HepG2 (cell line): ENCODE measurements at regions not wholly inside any gene's neighbourhood (a gene's known extent, or its start where the extent isn't known, plus 50 kb on each side); places are given as distances from the start of the nearest gene placed in this dataset.

Experiments used
- ATAC-seq: fragments of 200-7000 bp; cut with Tn5 transposase; 3 replicates; pipeline ENCODE4 v1.9.1; 2020; ENCODE audit warnings: mild to moderate bottlenecking, moderate library complexity
- BruUV-seq: library from RNA; stranded (reverse); fragments of 400-500 nt; replicated peaks from 2 replicates; lab custom pipeline; 2021; lab: Mats Ljungman, UMichigan
- CTCF ChIA-PET: fragments of 300-600 bp; formaldehyde crosslinking; extraction: SDS; loops from one replicate; lab custom pipeline; 2021; ENCODE audit warnings: low total read pairs, inconsistent platforms, low intra/inter-chr PET ratio; lab: Yijun Ruan, JAX
- POLR2A ChIA-PET: fragments of 350-600 bp; sonication (Branson Sonifier 250); formaldehyde crosslinking; loops from one replicate; lab custom pipeline; 2020; ENCODE audit warnings: antibody characterized with exemption, inconsistent platforms; lab: Yijun Ruan, JAX
- DNase-seq: peaks from one replicate; pipeline ENCODE4 v3.0.0-alpha.2; 2015; ENCODE audit warnings: low spot score
- FAIRE-seq: peaks from 3 replicates; lab custom pipeline; 2011; peaks lifted over from hg19 to GRCh38; lab: Jason Lieb, UNC
- H2AFZ ChIP-seq: one replicate; pipeline ENCODE4 v1.6.1; 2011; ENCODE audit warnings: low read length, inconsistent platforms
- H3K27ac ChIP-seq: fragments of 300-600 bp; 3 replicates; pipeline ENCODE4 v1.8.0; 2011; ENCODE audit warnings: mixed run types, mild to moderate bottlenecking, mixed read lengths, low read length, inconsistent platforms; ENCODE audit not compliant: insufficient read depth; ENCODE audit errors: extremely low read length
- H3K27me3 ChIP-seq, 2 experiments: fragments of 200-600 bp in 1 of 2; 2 replicates in 1 of 2; 3 replicates in 1 of 2; pipeline versions ENCODE4 v1.6.0 to v1.8.0; 2011; ENCODE audit warnings: low read length in 2 of 2, mild to moderate bottlenecking in 2 of 2, moderate library complexity in 2 of 2, inconsistent platforms in 1 of 2; ENCODE audit not compliant: insufficient read depth in 2 of 2, control insufficient read depth in 1 of 2
- H3K36me3 ChIP-seq, 2 experiments: fragments of 200-600 bp in 1 of 2; replicated peaks in 1 of 2; 2 replicates in 1 of 2; 3 replicates in 1 of 2; pipeline versions ENCODE4 v1.5.1 to v1.8.0; 2011; ENCODE audit warnings: low read length in 2 of 2, inconsistent platforms in 1 of 2; ENCODE audit not compliant: insufficient read depth in 2 of 2, control insufficient read depth in 1 of 2
- H3K4me1 ChIP-seq: 2 replicates; pipeline ENCODE4 v1.5.1; 2012; ENCODE audit warnings: low read length, inconsistent platforms; ENCODE audit not compliant: insufficient read depth
- H3K4me2 ChIP-seq: 2 replicates; pipeline ENCODE4 v1.6.0; 2011; ENCODE audit warnings: low read depth, low read length, inconsistent platforms
- H3K4me3 ChIP-seq, 3 experiments: fragments of 200-600 bp in 1 of 3; sonication (generic), shearing (Covaris generic) in 1 of 3; replicated peaks in 1 of 3; 2 replicates each; pipeline ENCODE4 v1.5.1; 2011 to 2016; ENCODE audit warnings: low read length in 3 of 3, inconsistent platforms in 2 of 3, low read depth in 2 of 3, mild to moderate bottlenecking in 2 of 3, control low read depth in 1 of 3, mixed read lengths in 1 of 3; ENCODE audit not compliant: insufficient read depth in 1 of 3
- H3K79me2 ChIP-seq: one replicate; pipeline ENCODE4 v1.6.1; 2011; ENCODE audit warnings: low read length, inconsistent platforms; ENCODE audit not compliant: insufficient read depth
- H3K9ac ChIP-seq: 2 replicates; pipeline ENCODE4 v1.6.0; 2011; ENCODE audit warnings: mild to moderate bottlenecking, low read depth, low read length, inconsistent platforms; ENCODE audit not compliant: insufficient read depth
- H3K9me3 ChIP-seq: 2 replicates; pipeline ENCODE4 v1.5.1; 2012; ENCODE audit warnings: mild to moderate bottlenecking, low read length
- H4K20me1 ChIP-seq: 2 replicates; pipeline ENCODE4 v1.6.0; 2011; ENCODE audit warnings: inconsistent platforms, mild to moderate bottlenecking, low read length, moderate library complexity; ENCODE audit not compliant: insufficient read depth
- ATF7 ChIP-seq, 2 experiments: fragments of 450-650 bp in 1 of 2; sonication (generic) in 1 of 2; formaldehyde crosslinking in 1 of 2; IDR thresholded peaks; 2 replicates each; pipeline versions ENCODE4 v1.4.0 to v1.6.1; 2016 to 2020; ENCODE audit warnings: antibody characterized with exemption in 1 of 2, mild to moderate bottlenecking in 1 of 2, missing genetic modification reagents in 1 of 2
- EP300 ChIP-seq, 3 experiments: sonication (generic) in 1 of 3; formaldehyde crosslinking in 1 of 3; IDR thresholded peaks; 2 replicates each; pipeline versions ENCODE4 v1.5.1 to v1.6.1; 2011 to 2020; ENCODE audit warnings: low read depth in 2 of 3, low read length in 2 of 3, borderline replicate concordance in 1 of 3, improper control_type of control experiment in 1 of 3, mild to moderate bottlenecking in 1 of 3, missing genetic modification reagents in 1 of 3, moderate library complexity in 1 of 3
- MAFK ChIP-seq, 2 experiments: IDR thresholded peaks in 1 of 2; conservative IDR thresholded peaks in 1 of 2; 2 replicates each; pipeline ENCODE4 v1.6.1; 2011; ENCODE audit warnings: improper control_type of control experiment in 2 of 2, low read length in 2 of 2
- MXI1 ChIP-seq: IDR thresholded peaks from 3 replicates; pipeline ENCODE4 v1.6.1; 2012; ENCODE audit warnings: low read depth, low read length, inconsistent platforms, borderline replicate concordance
- MYNN ChIP-seq: sonication (generic); formaldehyde crosslinking; IDR thresholded peaks from 2 replicates; pipeline ENCODE4 v1.4.0; 2020; ENCODE audit warnings: mild to moderate bottlenecking, low read depth, missing genetic modification reagents
- RXRB ChIP-seq: IDR thresholded peaks from 2 replicates; pipeline ENCODE4 v1.6.1; 2016; ENCODE audit warnings: borderline replicate concordance, missing genetic modification reagents, missing compliant biosample characterization
- TGIF2 ChIP-seq: IDR thresholded peaks from 2 replicates; pipeline ENCODE4 v1.6.1; 2016; ENCODE audit warnings: control low read depth, missing compliant biosample characterization
- TSC22D2 ChIP-seq: sonication (generic); formaldehyde crosslinking; IDR thresholded peaks from 2 replicates; pipeline ENCODE4 v1.5.1; 2020; ENCODE audit warnings: missing genetic modification reagents, mild to moderate bottlenecking, borderline replicate concordance
- ZC3H4 ChIP-seq: sonication (generic); formaldehyde crosslinking; IDR thresholded peaks from 2 replicates; pipeline ENCODE4 v1.4.0; 2020; ENCODE audit warnings: missing genetic modification reagents, borderline replicate concordance
- ZNF230 ChIP-seq: sonication (generic); formaldehyde crosslinking; IDR thresholded peaks from 2 replicates; pipeline ENCODE4 v1.4.0; 2020; ENCODE audit warnings: mild to moderate bottlenecking, missing genetic modification reagents
- ZNF772 ChIP-seq: sonication (generic); formaldehyde crosslinking; IDR thresholded peaks from 2 replicates; pipeline ENCODE4 v1.5.0; 2020; ENCODE audit warnings: mild to moderate bottlenecking, missing genetic modification reagents
- WGBS: methylation state at CpG from one replicate; pipeline ENCODE4 v1.1.6; 2017; ENCODE audit warnings: low lambda C conversion rate; 5-methylcytosine and 5-hydroxymethylcytosine counted together
- in situ Hi-C: cut with HindIII; loops from 2 replicates; pipeline ENCODE4 v1.10.0; 2017; ENCODE audit warnings: low pct_unique_long_range_greater_than_20kb; ENCODE audit not compliant: extremely low pct_ligation_motif_present
- intact Hi-C: fragments of 100-400 bp; cut with micrococcal nuclease; formaldehyde crosslinking; loops from one replicate; pipeline ENCODE4 v1.10.0; 2022; ENCODE audit not compliant: unreplicated experiment
- TF ChIP-seq, protein P1 (sequence below): sonication (generic); formaldehyde crosslinking; IDR thresholded peaks from 2 replicates; pipeline ENCODE4 v1.5.0; 2020; ENCODE audit warnings: missing genetic modification reagents
- TF ChIP-seq, protein P2 (sequence below): sonication (generic); formaldehyde crosslinking; IDR thresholded peaks from 2 replicates; pipeline ENCODE4 v1.4.0; 2020; ENCODE audit warnings: missing genetic modification reagents
- TF ChIP-seq, protein P3 (sequence below): sonication (generic); formaldehyde crosslinking; IDR thresholded peaks from 2 replicates; pipeline ENCODE4 v1.4.0; 2020; ENCODE audit warnings: mild to moderate bottlenecking, missing genetic modification reagents

DNA sequence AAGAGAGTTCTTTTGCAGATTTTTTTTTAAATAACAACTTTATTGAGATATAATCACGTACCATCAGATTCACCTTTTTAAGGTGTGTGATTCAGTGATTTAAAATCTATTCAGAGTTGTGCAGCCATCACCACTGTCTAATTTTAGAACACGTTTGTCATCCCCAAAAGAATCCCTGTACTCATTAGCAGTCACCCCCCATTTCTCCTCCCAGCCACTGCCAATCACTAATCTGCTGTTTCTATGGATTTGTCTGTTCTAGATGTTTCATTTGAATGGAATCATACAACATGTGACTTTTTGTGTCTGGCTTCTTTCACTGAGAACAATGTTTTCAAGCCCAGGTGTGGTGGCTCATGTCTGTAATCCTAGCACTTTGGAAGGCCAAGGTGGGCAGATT is 55.4 kb upstream of the RAPH1 start:
- FAIRE-seq = no peak
- in situ Hi-C loops = no loop called here
- WGBS = 14% methylated on average over 2 of the region's 2 CpGs
- Histone ChIP-seq H3K4me1 (peaks cover under 1% of the 10 kb centered on the region; the same call in 1 of the 2 replicates), H3K9ac (no peak overlapping the region), H3K79me2 (no peaks in the 10 kb centered on the region), H3K4me3 (no peak overlapping the region), H4K20me1 (no peaks in the 10 kb centered on the region), H3K9me3 (no peaks in the 10 kb centered on the region), H3K4me2 (no peak overlapping the region), H3K36me3 (no peaks in the 10 kb centered on the region), H2AFZ (no peak overlapping the region), H3K27me3 (no peaks in the 10 kb centered on the region), H3K27ac (no peak overlapping the region)
- BruUV-seq = no TSS peak
- intact Hi-C loops = no loop called here
- DNase-seq = no peak
- ChIA-PET POLR2A (no interaction called here), CTCF (no interaction called here)
- TF ChIP-seq ZNF772 (CRISPR knock-in tag) = no peak
- no peak for TF ChIP-seq EP300 (IDR thresholded peaks at IDR 0.05; ENCODE audit: low read depth in 2 of 2, low read length in 2 of 2)
- TF ChIP-seq EP300 (CRISPR knock-in tag; IDR thresholded peaks at IDR 0.05; ENCODE audit: borderline replicate concordance) = no peak
- ATAC-seq = no peak

DNA sequence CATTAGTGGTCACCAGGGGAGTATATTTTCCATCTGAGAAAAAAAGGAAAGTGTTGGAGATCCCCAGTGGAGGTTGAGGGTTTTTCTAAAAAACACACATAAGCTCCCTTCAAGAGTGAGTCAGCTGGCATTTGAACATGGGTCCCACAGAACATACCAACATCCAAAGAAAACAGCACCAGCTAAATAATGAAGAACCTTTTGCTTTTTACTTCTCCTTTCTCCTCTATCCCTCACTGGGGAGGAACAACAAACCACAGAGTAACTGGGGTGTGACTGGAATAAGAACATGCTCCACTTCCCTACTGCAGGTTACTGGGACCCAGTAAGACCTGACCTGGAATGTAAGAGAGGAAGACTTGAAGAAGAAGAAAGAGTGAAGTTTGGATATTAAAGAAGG is 56.5 kb upstream of the RAPH1 start:
- Histone ChIP-seq H3K4me3 (no peak overlapping the region), H2AFZ (no peak overlapping the region), H3K27me3 (no peaks in the 10 kb centered on the region), H3K4me2 (no peak overlapping the region), H4K20me1 (no peaks in the 10 kb centered on the region), H3K9ac (no peak overlapping the region), H3K79me2 (no peaks in the 10 kb centered on the region), H3K27ac (no peak overlapping the region), H3K4me1 (no peaks in the 10 kb centered on the region), H3K9me3 (no peaks in the 10 kb centered on the region), H3K36me3 (no peaks in the 10 kb centered on the region)
- ATAC-seq (no peak), FAIRE-seq (no peak), DNase-seq (no peak)
- intact Hi-C loops = no loop called here
- ChIA-PET POLR2A (no interaction called here), CTCF (no interaction called here)
- no TSS peak for BruUV-seq
- in situ Hi-C loops = no loop called here
- TF ChIP-seq, protein P1, sequence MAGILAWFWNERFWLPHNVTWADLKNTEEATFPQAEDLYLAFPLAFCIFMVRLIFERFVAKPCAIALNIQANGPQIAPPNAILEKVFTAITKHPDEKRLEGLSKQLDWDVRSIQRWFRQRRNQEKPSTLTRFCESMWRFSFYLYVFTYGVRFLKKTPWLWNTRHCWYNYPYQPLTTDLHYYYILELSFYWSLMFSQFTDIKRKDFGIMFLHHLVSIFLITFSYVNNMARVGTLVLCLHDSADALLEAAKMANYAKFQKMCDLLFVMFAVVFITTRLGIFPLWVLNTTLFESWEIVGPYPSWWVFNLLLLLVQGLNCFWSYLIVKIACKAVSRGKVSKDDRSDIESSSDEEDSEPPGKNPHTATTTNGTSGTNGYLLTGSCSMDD = no peak
- TF ChIP-seq, protein P2, sequence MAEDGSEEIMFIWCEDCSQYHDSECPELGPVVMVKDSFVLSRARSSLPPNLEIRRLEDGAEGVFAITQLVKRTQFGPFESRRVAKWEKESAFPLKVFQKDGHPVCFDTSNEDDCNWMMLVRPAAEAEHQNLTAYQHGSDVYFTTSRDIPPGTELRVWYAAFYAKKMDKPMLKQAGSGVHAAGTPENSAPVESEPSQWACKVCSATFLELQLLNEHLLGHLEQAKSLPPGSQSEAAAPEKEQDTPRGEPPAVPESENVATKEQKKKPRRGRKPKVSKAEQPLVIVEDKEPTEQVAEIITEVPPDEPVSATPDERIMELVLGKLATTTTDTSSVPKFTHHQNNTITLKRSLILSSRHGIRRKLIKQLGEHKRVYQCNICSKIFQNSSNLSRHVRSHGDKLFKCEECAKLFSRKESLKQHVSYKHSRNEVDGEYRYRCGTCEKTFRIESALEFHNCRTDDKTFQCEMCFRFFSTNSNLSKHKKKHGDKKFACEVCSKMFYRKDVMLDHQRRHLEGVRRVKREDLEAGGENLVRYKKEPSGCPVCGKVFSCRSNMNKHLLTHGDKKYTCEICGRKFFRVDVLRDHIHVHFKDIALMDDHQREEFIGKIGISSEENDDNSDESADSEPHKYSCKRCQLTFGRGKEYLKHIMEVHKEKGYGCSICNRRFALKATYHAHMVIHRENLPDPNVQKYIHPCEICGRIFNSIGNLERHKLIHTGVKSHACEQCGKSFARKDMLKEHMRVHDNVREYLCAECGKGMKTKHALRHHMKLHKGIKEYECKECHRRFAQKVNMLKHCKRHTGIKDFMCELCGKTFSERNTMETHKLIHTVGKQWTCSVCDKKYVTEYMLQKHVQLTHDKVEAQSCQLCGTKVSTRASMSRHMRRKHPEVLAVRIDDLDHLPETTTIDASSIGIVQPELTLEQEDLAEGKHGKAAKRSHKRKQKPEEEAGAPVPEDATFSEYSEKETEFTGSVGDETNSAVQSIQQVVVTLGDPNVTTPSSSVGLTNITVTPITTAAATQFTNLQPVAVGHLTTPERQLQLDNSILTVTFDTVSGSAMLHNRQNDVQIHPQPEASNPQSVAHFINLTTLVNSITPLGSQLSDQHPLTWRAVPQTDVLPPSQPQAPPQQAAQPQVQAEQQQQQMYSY = no peak
- no peak for TF ChIP-seq MYNN
- no peak for TF ChIP-seq ATF7 (IDR thresholded peaks at IDR 0.05)
- no peak for TF ChIP-seq ATF7 (CRISPR knock-in tag; IDR thresholded peaks at IDR 0.05)
- TF ChIP-seq RXRB (CRISPR knock-in tag) = no peak
- no peak for TF ChIP-seq ZC3H4 (CRISPR knock-in tag)
- TF ChIP-seq MXI1 = no peak
- TF ChIP-seq ZNF230 = no peak
- TF ChIP-seq TGIF2 = no peak
- TF ChIP-seq MAFK (conservative IDR thresholded peaks at IDR 0.05 in 1 of 2, IDR thresholded peaks at IDR 0.05 in 1 of 2; ENCODE audit: low read length in 2 of 2) = no peak
- no peak for TF ChIP-seq TSC22D2 (CRISPR knock-in tag)
- TF ChIP-seq, protein P3, sequence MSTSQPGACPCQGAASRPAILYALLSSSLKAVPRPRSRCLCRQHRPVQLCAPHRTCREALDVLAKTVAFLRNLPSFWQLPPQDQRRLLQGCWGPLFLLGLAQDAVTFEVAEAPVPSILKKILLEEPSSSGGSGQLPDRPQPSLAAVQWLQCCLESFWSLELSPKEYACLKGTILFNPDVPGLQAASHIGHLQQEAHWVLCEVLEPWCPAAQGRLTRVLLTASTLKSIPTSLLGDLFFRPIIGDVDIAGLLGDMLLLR (CRISPR knock-in tag) = no peak
